Endothelial cell of umbilical vein (primary cell): ENCODE measurements at regions not wholly inside any gene's neighbourhood (a gene's known extent, or its start where the extent isn't known, plus 50 kb on each side); places are given as distances from the start of the nearest gene placed in this dataset.

Experiments
- BruUV-seq: library from RNA; stranded (reverse); fragments of 400-500 nt; replicated peaks from 2 replicates; lab custom pipeline; 2021; lab: Mats Ljungman, UMichigan
- CTCF ChIA-PET: fragments of 300-600, 350-600 bp; sonication (Branson Sonifier 250); formaldehyde crosslinking; loops from one replicate; lab custom pipeline; 2021; ENCODE audit warnings: antibody characterized with exemption, inconsistent platforms; lab: Charles Lee
- POLR2A ChIA-PET: fragments of 300-600, 350-600 bp; sonication (Branson Sonifier 250); formaldehyde crosslinking; loops from one replicate; lab custom pipeline; 2021; ENCODE audit warnings: antibody characterized with exemption, inconsistent platforms; lab: Charles Lee
- DNase-seq: peaks from one replicate; pipeline ENCODE4 v3.0.0-alpha.2; 2011; ENCODE audit warnings: low read depth, low spot score
- FAIRE-seq: peaks from 2 replicates; lab custom pipeline; 2011; peaks lifted over from hg19 to GRCh38; lab: Jason Lieb, UNC
- H2AFZ ChIP-seq: 2 replicates; pipeline ENCODE4 v1.6.0; 2012; ENCODE audit warnings: low read depth, low read length, control low read depth, inconsistent platforms
- H3K27ac ChIP-seq: 2 replicates; pipeline ENCODE4 v1.5.1; 2011; ENCODE audit warnings: low read depth, mild to moderate bottlenecking, control low read depth, low read length, moderate library complexity; ENCODE audit not compliant: insufficient read depth
- H3K27me3 ChIP-seq, 2 experiments: 2 replicates each; pipeline versions ENCODE4 v1.6.0 to v1.6.1; 2011; ENCODE audit warnings: low read length in 2 of 2, mixed read lengths in 1 of 2; ENCODE audit not compliant: control insufficient read depth in 2 of 2, insufficient read depth in 2 of 2
- H3K36me3 ChIP-seq, 2 experiments: 2 replicates in 1 of 2; 3 replicates in 1 of 2; pipeline ENCODE4 v1.5.1; 2011; ENCODE audit warnings: low read length in 2 of 2, mild to moderate bottlenecking in 1 of 2, moderate library complexity in 1 of 2; ENCODE audit not compliant: control insufficient read depth in 2 of 2, insufficient read depth in 2 of 2; ENCODE audit errors: extremely low read depth in 1 of 2
- H3K4me1 ChIP-seq: 3 replicates; pipeline ENCODE4 v1.5.1; 2011; ENCODE audit warnings: mild to moderate bottlenecking, low read length; ENCODE audit not compliant: control insufficient read depth, insufficient read depth; ENCODE audit errors: extremely low read depth
- H3K4me2 ChIP-seq: 2 replicates; pipeline ENCODE4 v1.6.1; 2011; ENCODE audit warnings: low read length, control low read depth, mixed read lengths; ENCODE audit not compliant: insufficient read depth
- H3K4me3 ChIP-seq, 3 experiments: fragments of 200-600 bp in 1 of 3; sonication (generic), shearing (Covaris generic) in 1 of 3; replicated peaks in 1 of 3; 2 replicates each; pipeline ENCODE4 v1.5.1; 2011 to 2016; ENCODE audit warnings: control low read depth in 3 of 3, low read length in 3 of 3, mild to moderate bottlenecking in 2 of 3, inconsistent platforms in 1 of 3, low read depth in 1 of 3, moderate library complexity in 1 of 3; ENCODE audit not compliant: insufficient read depth in 1 of 3
- H3K79me2 ChIP-seq: 2 replicates; pipeline ENCODE4 v1.6.0; 2012; ENCODE audit warnings: low read length, inconsistent platforms; ENCODE audit not compliant: control insufficient read depth, insufficient read depth
- H3K9ac ChIP-seq: replicated peaks from 2 replicates; pipeline ENCODE3; 2011; ENCODE audit warnings: low read length, control low read depth; ENCODE audit not compliant: insufficient read depth; ENCODE audit errors: extremely low read depth
- H3K9me1 ChIP-seq: replicated peaks from 3 replicates; pipeline ENCODE4 v1.6.0; 2011; ENCODE audit warnings: mild to moderate bottlenecking, low read length; ENCODE audit not compliant: control insufficient read depth, insufficient read depth; ENCODE audit errors: extremely low read depth
- H3K9me3 ChIP-seq: replicated peaks from 2 replicates; pipeline ENCODE4 v1.5.1; 2012; ENCODE audit warnings: low read length, inconsistent platforms; ENCODE audit not compliant: control insufficient read depth, insufficient read depth
- H4K20me1 ChIP-seq: replicated peaks from 2 replicates; pipeline ENCODE3; 2011; ENCODE audit warnings: mild to moderate bottlenecking, low read length; ENCODE audit not compliant: control insufficient read depth, insufficient read depth; ENCODE audit errors: extremely low read depth
- CTCF ChIP-seq, 2 donors: IDR thresholded peaks; 1 replicate in 1 of 2; 2 replicates in 1 of 2; pipeline ENCODE4 v1.5.1; 2011; ENCODE audit warnings: low read length in 2 of 2, mild to moderate bottlenecking in 2 of 2, moderate library complexity in 2 of 2, control low read depth in 1 of 2, inconsistent platforms in 1 of 2, low read depth in 1 of 2; ENCODE audit not compliant: insufficient read depth in 1 of 2; ENCODE audit errors: extremely low read depth in 1 of 2
- EZH2 ChIP-seq: IDR thresholded peaks from 2 replicates; pipeline ENCODE4 v1.6.1; 2012; ENCODE audit warnings: borderline replicate concordance, low read depth, mild to moderate bottlenecking, moderate library complexity, low read length, inconsistent platforms; ENCODE audit not compliant: severe bottlenecking
- GATA2 ChIP-seq: IDR thresholded peaks from 2 replicates; pipeline ENCODE4 v1.7.0; 2011; ENCODE audit warnings: low read depth, mild to moderate bottlenecking, moderate library complexity, mixed read lengths, low read length; ENCODE audit not compliant: insufficient read length, insufficient read depth
- JUN ChIP-seq: IDR thresholded peaks from 2 replicates; pipeline ENCODE4 v1.6.1; 2011; ENCODE audit warnings: borderline replicate concordance, low read depth; ENCODE audit not compliant: insufficient read length, insufficient read depth
- MAX ChIP-seq: IDR thresholded peaks from 2 replicates; pipeline ENCODE4 v1.6.1; 2011; ENCODE audit not compliant: insufficient read depth, insufficient read length
- MYC ChIP-seq: IDR thresholded peaks from one replicate; pipeline ENCODE4 v1.6.1; 2011; ENCODE audit warnings: mild to moderate bottlenecking, low read depth, low read length
- POLR2A ChIP-seq: IDR thresholded peaks from 2 replicates; pipeline ENCODE4 v1.6.1; 2012; ENCODE audit warnings: low read depth, mild to moderate bottlenecking, control low read depth, low read length
- POLR2AphosphoS5 ChIP-seq: IDR thresholded peaks from 2 replicates; pipeline ENCODE4 v1.6.1; 2012; ENCODE audit warnings: low read depth, mild to moderate bottlenecking, control low read depth, low read length, moderate library complexity; ENCODE audit not compliant: insufficient read depth
- dilution Hi-C: fragments of 300-500 bp; cut with MboI; formaldehyde crosslinking; loops from one replicate; pipeline ENCODE4 v1.15.0; 2019; ENCODE audit warnings: low sequenced_read_pairs; ENCODE audit not compliant: extremely low pct_ligation_motif_present
- intact Hi-C: fragments of 100-400 bp; cut with micrococcal nuclease; formaldehyde crosslinking; loops from one replicate; pipeline ENCODE4 v1.10.0; 2022

DNA sequence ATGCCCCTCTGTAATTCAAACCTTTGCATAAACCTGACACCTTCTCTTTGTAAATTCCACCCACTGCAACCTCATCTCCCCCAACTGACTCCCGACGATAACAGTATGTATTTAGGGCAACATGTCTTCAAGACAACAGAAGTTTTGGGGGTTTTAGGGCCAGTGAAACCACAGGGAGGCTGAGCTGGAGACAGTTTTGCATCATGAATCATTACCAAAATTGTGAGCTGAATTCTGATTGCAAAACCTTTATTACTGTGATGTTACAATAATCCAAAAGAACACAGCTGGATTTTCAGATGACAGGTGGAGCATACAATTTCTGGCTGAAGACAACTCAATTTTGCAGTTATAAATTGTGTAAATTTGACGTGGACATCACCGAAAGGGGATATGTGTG, 281.3 kb upstream of the TTC14 start:
- no peaks in the 10 kb centered on the region for H3K36me3 ChIP-seq
- BruUV-seq = no TSS peak
- dilution Hi-C loops (no loop called here), intact Hi-C loops (no loop called here)
- H3K4me3 ChIP-seq = no peak overlapping the region
- ChIA-PET POLR2A (no interaction called here), CTCF (no interaction called here)
- no peaks in the 10 kb centered on the region for H3K9me1 ChIP-seq
- H3K79me2 ChIP-seq = no peaks in the 10 kb centered on the region
- H2AFZ ChIP-seq = no peak overlapping the region
- DNase-seq (no peak), FAIRE-seq (no peak)
- H3K9ac ChIP-seq = no peak overlapping the region
- H3K9me3 ChIP-seq = no peaks in the 10 kb centered on the region
- no peak for TF ChIP-seq CTCF (IDR thresholded peaks at IDR 0.05; ENCODE audit: extremely low read depth in 1 of 2, insufficient read depth in 1 of 2, low read depth in 1 of 2, low read length in 2 of 2)
- TF ChIP-seq POLR2AphosphoS5 = no peak
- no peak for TF ChIP-seq EZH2
- TF ChIP-seq GATA2 = no peak
- no peak for TF ChIP-seq MAX
- no peak for TF ChIP-seq JUN
- TF ChIP-seq MYC = no peak
- no peak for TF ChIP-seq POLR2A
- no peaks in the 10 kb centered on the region for H4K20me1 ChIP-seq
- H3K27me3 ChIP-seq = no peaks in the 10 kb centered on the region
- no peak overlapping the region for H3K27ac ChIP-seq
- no peaks in the 10 kb centered on the region for H3K4me1 ChIP-seq
- H3K4me2 ChIP-seq = no peak overlapping the region
